Keratinocyte (primary cell): ENCODE measurements at regions not wholly inside any gene's neighbourhood (a gene's known extent, or its start where the extent isn't known, plus 50 kb on each side); places are given as distances from the start of the nearest gene placed in this dataset.

Source experiments
- EZH2 ChIP-seq: IDR thresholded peaks from one replicate; pipeline ENCODE4 v1.6.1; 2012; ENCODE audit warnings: inconsistent platforms, mild to moderate bottlenecking, low read length, moderate library complexity
- TF ChIP-seq, protein P1 (sequence below), 3 experiments: IDR thresholded peaks in 1 of 3; conservative IDR thresholded peaks in 1 of 3; optimal IDR thresholded peaks in 1 of 3; 2 replicates in 2 of 3; 3 replicates in 1 of 3; pipeline versions ENCODE3 to v1.5.1; 2011; ENCODE audit warnings: low read length in 3 of 3, mild to moderate bottlenecking in 3 of 3, moderate library complexity in 2 of 3, control low read depth in 1 of 3, inconsistent platforms in 1 of 3; ENCODE audit not compliant: insufficient read depth in 2 of 3; ENCODE audit errors: extremely low read depth in 1 of 3

DNA sequence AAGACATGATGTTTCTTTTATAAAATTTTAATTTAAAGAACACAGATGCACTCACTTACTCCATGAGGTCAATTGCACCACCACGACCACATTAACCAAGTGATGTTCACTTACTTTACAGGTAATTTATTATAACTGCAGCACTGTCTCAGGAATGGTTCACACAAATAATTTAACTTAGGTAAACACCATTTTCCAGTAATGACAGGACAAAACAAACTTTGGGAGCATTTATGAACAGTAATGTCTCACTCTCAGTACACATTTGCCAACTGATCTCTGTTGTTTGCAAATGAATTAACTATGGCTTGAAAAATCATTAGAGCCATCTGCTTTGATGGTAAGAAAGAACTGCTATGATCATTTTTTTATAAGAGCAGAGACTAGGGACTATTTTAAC lies 150.4 kb downstream of the ETV1 start:
- TF ChIP-seq, protein P1, sequence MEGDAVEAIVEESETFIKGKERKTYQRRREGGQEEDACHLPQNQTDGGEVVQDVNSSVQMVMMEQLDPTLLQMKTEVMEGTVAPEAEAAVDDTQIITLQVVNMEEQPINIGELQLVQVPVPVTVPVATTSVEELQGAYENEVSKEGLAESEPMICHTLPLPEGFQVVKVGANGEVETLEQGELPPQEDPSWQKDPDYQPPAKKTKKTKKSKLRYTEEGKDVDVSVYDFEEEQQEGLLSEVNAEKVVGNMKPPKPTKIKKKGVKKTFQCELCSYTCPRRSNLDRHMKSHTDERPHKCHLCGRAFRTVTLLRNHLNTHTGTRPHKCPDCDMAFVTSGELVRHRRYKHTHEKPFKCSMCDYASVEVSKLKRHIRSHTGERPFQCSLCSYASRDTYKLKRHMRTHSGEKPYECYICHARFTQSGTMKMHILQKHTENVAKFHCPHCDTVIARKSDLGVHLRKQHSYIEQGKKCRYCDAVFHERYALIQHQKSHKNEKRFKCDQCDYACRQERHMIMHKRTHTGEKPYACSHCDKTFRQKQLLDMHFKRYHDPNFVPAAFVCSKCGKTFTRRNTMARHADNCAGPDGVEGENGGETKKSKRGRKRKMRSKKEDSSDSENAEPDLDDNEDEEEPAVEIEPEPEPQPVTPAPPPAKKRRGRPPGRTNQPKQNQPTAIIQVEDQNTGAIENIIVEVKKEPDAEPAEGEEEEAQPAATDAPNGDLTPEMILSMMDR (optimal IDR thresholded peaks at IDR 0.05 in 1 of 3, IDR thresholded peaks at IDR 0.05 in 1 of 3, conservative IDR thresholded peaks at IDR 0.05 in 1 of 3; ENCODE audit: extremely low read depth in 1 of 3, insufficient read depth in 2 of 3, low read length in 3 of 3), result no peak
- no peak for TF ChIP-seq EZH2
